ENCODE measurements at regions not wholly inside any gene's neighbourhood (a gene's known extent, or its start where the extent isn't known, plus 50 kb on each side); places are given as distances from the start of the nearest gene placed in this dataset.

DNA sequence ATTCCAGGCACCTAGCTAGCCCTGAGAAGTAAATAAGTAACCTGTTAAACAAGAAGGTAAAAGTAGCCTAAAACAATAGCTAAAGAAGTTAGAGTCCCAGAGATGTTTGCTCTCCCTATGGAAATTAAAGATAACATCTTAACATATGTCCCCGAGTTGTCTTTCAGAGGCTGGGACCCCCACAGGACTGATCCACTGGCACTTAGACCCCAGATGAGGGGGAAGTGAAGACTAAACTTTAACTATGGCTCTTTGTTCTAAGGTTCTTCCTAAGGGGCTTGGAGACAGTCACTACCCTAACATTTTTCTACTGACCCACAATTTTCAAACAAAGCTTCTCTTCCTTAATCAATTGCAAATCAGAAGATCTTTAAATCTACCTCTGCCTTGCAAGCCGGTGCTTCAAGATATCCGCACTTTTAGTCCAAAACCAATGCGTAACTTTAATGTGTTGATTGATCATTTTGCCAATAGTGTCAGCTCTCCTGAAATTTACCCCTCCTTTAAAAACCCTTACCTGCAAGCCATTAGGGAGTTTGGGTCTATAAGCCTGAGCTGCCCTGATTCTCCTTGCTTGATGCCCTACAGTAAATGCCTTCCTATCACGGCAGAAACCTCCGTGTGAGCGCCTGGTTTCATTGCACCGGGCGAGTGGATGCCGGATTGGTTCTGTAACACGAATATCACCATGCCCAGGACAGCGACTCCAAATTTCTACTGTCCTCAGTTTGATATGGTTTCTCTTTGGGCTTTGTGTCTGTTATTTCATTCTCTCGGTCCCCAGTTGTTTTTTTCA is 404.4 kb downstream of the SIPA1L2 start:
- intact Hi-C loops (cut with micrococcal nuclease): no loop called here
- peaks cover 7% of the 10 kb centered on the region for H3K9me3 Mint-ChIP-seq
- no peaks in the 10 kb centered on the region for H3K36me3 Mint-ChIP-seq (ENCODE audit: low read depth)
- H3K4me1 Mint-ChIP-seq (ENCODE audit: low read depth): no peaks in the 10 kb centered on the region
- peaks cover 24% of the 10 kb centered on the region for H3K27me3 Mint-ChIP-seq
- H3K4me3 Mint-ChIP-seq: no peak overlapping the region
- H3K27ac Mint-ChIP-seq: no peak overlapping the region

DNA sequence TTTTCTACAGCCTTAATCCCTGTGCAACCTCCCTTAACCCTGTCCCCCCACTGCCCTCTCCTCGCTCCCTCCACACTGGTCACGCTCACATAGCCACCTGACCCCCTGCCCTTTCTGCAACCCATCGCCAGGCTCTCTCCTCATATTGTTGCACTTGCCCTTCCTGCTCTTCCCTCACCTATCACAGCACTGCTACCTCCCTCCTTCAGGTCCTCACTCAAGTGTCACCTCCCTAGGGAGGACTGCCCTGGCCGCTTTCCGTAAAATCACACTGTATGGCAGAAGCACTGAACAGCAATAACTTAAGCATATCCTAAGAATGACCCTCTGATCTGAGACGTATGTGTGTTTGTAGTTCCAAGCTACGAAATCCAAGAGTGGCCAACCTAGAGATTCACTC is 406.0 kb downstream of the SIPA1L2 start:
- H3K9me3 Mint-ChIP-seq: no peaks in the 10 kb centered on the region
- no peaks in the 10 kb centered on the region for H3K4me1 Mint-ChIP-seq (ENCODE audit: low read depth)
- no peaks in the 10 kb centered on the region for H3K36me3 Mint-ChIP-seq (ENCODE audit: low read depth)
- no peak overlapping the region for H3K27ac Mint-ChIP-seq
- peaks cover 23% of the 10 kb centered on the region for H3K27me3 Mint-ChIP-seq
- intact Hi-C loops (cut with micrococcal nuclease): no loop called here
- H3K4me3 Mint-ChIP-seq: no peak overlapping the region

DNA sequence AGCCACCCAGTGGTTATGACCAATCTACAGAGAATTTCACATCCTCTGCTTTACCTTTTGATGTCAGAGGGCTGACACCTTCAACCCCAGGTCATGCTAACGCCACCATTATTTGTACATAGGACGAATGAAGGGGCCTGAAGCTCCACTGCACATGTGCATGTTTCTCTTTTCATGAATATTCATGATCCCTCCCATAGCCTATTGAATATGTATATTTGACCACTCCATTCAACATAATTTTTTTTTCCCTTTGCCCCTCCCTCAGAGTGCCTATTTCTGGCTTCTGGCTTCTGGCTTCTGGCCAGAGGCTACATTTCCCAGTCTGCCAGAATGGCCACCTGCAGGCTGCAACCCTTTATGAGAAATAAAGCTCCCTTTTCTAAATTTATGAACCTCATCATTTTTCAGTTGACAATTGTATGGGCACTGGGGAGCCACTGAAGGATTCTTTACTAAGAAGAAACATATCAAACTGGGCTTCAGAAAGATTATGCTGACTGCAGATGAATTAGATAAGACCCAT is 406.7 kb downstream of the SIPA1L2 start:
- no peak overlapping the region for H3K27ac Mint-ChIP-seq
- intact Hi-C loops (cut with micrococcal nuclease): no loop called here
- no peaks in the 10 kb centered on the region for H3K36me3 Mint-ChIP-seq (ENCODE audit: low read depth)
- H3K4me1 Mint-ChIP-seq (ENCODE audit: low read depth): no peaks in the 10 kb centered on the region
- no peak overlapping the region for H3K4me3 Mint-ChIP-seq
- peaks cover 23% of the 10 kb centered on the region for H3K27me3 Mint-ChIP-seq
- no peaks in the 10 kb centered on the region for H3K9me3 Mint-ChIP-seq

DNA sequence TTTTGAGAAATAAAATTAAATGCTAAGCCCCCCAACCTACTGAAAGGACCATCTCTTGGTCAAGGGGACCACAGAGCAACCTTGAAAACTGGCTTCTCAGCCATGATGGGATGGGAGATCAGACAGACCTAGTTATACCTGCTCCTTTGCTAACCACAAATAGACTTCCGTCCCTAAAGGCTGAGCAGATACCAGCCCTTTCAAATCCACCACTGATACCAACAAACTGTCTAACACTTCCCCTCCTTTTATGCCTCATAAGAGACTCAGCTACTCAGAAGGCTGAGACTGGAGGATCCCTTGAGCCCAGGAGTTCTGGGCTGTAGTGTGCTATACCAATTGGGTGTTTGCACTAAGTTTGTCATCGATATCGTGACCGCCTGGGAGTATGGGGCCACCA is 407.3 kb downstream of the SIPA1L2 start:
- intact Hi-C loops (cut with micrococcal nuclease): no loop called here

DNA sequence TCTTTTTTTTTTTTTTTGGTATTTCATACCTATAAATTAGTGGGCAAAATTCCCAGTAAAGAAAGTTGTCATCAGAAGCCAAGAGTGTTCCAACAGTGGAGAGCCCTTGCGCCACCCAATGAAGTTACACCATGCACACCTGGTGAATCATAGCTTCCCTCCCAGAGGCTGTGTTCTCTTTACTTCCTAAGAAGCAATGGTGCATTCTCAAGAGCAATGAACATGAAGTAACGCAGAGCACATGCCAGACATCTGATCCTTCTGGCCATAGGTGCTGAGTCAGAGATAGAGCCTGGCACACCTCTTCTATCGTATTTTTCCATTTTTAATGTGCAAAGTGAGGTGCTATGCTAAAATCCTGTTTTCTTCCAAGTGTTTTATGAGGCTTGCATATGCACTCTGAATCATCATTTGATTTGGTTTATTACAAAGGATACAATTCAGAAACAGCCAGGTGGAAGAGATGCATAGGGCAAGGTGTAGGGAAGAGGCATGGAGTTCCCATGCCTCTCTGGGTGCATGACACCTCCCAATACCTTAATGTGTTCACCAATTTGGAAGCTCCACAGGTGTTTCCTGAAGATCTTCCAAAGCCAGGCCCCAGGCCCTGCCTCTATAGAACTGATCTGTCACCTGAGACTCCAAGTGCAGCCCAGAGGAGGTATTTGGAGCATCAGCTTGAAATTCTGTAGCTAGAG is 408.0 kb downstream of the SIPA1L2 start:
- intact Hi-C loops (cut with micrococcal nuclease): no loop called here
- H3K27me3 Mint-ChIP-seq: peaks cover 19% of the 10 kb centered on the region
- H3K27ac Mint-ChIP-seq: no peak overlapping the region
- H3K4me1 Mint-ChIP-seq (ENCODE audit: low read depth): no peaks in the 10 kb centered on the region
- no peaks in the 10 kb centered on the region for H3K9me3 Mint-ChIP-seq
- H3K4me3 Mint-ChIP-seq: no peak overlapping the region
- no peaks in the 10 kb centered on the region for H3K36me3 Mint-ChIP-seq (ENCODE audit: low read depth)

More for the DNA sequence above, 407.3 kb downstream of the SIPA1L2 start:
- Mint-ChIP-seq H3K4me3 (no peak overlapping the region), H3K36me3 (ENCODE audit: low read depth) (no peaks in the 10 kb centered on the region), H3K9me3 (no peaks in the 10 kb centered on the region), H3K27me3 (peaks cover 23% of the 10 kb centered on the region), H3K4me1 (ENCODE audit: low read depth) (no peaks in the 10 kb centered on the region), H3K27ac (no peak overlapping the region)

DNA sequence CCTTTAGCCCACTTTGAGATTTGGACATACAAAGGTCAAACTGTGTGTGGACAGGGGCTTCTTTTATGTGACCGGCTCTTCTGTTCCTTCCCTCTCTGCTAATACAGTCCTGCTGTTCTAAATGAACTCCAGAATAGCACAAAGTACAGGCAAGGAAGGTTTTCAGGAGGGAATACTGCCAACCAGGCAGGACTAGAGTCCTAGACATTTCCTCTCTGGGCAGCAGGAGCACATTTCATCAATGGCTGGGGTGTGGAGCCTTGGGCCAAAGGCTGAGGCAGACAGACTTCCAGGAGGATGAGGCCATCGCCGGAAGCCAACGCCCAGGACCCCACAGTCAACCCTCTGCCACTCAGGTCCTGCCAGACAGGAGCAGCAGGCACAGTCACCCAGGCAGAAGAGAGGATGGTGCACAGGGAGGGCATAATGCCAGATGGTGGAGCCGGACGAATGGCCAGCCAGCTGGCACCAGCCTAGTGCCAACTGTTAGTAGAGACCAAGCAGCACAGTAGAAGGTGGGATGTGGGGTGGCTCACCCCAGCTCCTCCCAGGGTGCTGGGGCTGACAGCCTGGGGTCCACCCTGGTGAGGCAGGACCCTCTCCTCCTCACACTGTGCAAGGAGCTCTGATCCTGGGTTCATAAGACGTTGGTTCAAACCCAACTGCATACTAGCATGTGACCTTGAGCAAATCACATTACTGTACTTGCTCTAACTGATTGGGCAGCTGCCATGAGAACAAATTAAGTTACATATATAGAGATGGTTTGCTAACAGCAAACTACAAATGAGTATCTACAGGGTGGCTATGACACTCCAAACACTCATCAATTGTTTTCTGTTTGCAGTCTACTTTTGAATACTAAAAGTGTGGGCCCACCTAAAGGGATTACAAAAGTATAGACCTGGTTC is 410.7 kb downstream of the SIPA1L2 start:
- H3K36me3 Mint-ChIP-seq (ENCODE audit: low read depth): no peaks in the 10 kb centered on the region
- peaks cover 7% of the 10 kb centered on the region for H3K27me3 Mint-ChIP-seq
- no peak overlapping the region for H3K4me3 Mint-ChIP-seq
- no peaks in the 10 kb centered on the region for H3K9me3 Mint-ChIP-seq
- no peak overlapping the region for H3K27ac Mint-ChIP-seq
- intact Hi-C loops (cut with micrococcal nuclease): no loop called here
- H3K4me1 Mint-ChIP-seq (ENCODE audit: low read depth): no peaks in the 10 kb centered on the region

DNA sequence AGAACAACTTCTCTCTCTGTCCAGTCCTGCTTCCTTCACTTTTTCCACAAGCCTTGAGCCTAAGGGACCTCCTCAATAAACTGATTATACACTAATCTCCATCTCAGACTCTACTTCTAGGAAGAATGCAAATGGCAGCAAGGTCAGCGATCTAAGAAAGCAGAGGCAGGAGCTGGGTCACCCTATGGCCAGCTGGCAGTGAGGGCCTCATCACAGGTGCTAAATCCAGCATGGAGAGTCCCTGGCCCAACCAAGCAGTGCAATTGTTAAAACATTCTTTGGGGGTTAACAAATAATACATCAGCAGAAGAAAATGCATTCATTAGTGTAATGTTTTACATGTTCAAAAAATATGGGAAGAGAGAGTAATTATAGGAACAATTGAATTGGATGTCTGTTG is 416.0 kb downstream of the SIPA1L2 start:
- Mint-ChIP-seq H3K36me3 (ENCODE audit: low read depth) (no peaks in the 10 kb centered on the region), H3K9me3 (no peaks in the 10 kb centered on the region), H3K4me3 (no peak overlapping the region), H3K27me3 (peaks cover 9% of the 10 kb centered on the region), H3K4me1 (ENCODE audit: low read depth) (no peaks in the 10 kb centered on the region), H3K27ac (no peak overlapping the region)
- intact Hi-C loops (cut with micrococcal nuclease): no loop called here

DNA sequence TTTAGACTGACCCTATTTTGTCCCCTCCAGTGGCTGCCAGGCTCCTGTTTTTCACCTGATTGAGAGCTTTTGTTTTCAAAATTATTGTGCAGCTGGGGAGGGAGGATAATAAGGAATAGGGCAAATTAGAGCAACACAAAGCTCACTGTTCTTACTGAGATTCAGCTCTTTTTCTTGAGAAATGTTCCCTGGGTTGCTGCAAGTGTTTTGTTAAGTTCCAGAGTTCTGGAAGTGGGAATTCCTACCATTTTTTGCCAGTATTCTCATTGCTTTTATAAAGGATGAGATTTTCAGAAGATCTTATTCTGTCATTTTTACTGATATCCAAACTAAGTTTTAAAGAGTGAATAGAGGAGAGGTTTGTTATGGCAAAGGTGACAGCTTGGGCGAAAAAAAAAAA is 417.7 kb downstream of the SIPA1L2 start:
- H3K36me3 Mint-ChIP-seq (ENCODE audit: low read depth): no peaks in the 10 kb centered on the region
- no peaks in the 10 kb centered on the region for H3K4me1 Mint-ChIP-seq (ENCODE audit: low read depth)

DNA sequence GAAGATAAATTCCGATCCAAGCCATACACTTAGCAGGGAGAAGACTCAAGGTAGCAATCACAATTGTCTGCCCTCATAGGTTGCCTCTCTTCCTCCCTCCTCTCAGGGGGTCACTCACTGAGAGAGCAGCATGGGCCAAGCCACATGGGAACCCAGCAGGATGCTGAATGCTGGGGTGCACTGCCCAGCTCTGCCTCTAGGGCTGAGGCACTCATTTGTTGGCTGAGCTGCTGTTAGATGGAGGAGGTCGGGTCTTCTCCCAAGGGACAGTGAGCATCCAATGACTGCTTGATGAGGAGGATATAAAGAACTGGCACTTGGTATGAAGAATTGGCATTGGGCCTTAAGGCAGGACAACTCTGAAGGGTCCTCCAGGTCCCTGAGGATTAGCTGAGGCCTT is 418.8 kb downstream of the SIPA1L2 start:
- Mint-ChIP-seq H3K27me3 (peaks cover 9% of the 10 kb centered on the region), H3K9me3 (no peaks in the 10 kb centered on the region), H3K4me3 (no peak overlapping the region), H3K4me1 (ENCODE audit: low read depth) (no peaks in the 10 kb centered on the region), H3K36me3 (ENCODE audit: low read depth) (no peaks in the 10 kb centered on the region), H3K27ac (no peak overlapping the region)
- intact Hi-C loops (cut with micrococcal nuclease): no loop called here

More for the DNA sequence above, 417.7 kb downstream of the SIPA1L2 start:
- Mint-ChIP-seq H3K27me3 (peaks cover 9% of the 10 kb centered on the region), H3K4me3 (no peak overlapping the region), H3K27ac (no peak overlapping the region), H3K9me3 (no peaks in the 10 kb centered on the region)
- intact Hi-C loops (cut with micrococcal nuclease): no loop called here

DNA sequence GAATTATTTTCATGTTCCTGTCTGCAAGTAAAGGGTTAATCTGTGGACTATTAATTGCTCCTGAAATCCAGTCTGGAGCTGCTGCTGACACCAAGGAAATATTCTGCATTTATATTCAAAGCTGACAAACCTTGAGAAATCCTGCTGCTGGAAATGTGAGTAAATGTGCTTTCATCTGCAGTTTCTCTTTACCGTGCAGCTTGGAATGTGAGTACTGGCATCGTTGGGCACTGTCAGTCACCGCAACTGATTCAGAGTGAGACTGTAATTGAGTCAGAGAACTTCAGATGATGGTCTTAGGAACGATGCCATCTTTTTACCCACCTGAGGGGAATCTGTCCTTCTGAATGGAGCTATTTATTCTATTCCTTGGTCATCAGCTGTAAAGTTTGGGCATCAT is 420.6 kb downstream of the SIPA1L2 start:
- Mint-ChIP-seq H3K4me3 (no peak overlapping the region), H3K27ac (no peak overlapping the region), H3K36me3 (ENCODE audit: low read depth) (no peaks in the 10 kb centered on the region), H3K9me3 (no peaks in the 10 kb centered on the region), H3K27me3 (peaks cover 9% of the 10 kb centered on the region), H3K4me1 (ENCODE audit: low read depth) (no peaks in the 10 kb centered on the region)
- intact Hi-C loops (cut with micrococcal nuclease): no loop called here

DNA sequence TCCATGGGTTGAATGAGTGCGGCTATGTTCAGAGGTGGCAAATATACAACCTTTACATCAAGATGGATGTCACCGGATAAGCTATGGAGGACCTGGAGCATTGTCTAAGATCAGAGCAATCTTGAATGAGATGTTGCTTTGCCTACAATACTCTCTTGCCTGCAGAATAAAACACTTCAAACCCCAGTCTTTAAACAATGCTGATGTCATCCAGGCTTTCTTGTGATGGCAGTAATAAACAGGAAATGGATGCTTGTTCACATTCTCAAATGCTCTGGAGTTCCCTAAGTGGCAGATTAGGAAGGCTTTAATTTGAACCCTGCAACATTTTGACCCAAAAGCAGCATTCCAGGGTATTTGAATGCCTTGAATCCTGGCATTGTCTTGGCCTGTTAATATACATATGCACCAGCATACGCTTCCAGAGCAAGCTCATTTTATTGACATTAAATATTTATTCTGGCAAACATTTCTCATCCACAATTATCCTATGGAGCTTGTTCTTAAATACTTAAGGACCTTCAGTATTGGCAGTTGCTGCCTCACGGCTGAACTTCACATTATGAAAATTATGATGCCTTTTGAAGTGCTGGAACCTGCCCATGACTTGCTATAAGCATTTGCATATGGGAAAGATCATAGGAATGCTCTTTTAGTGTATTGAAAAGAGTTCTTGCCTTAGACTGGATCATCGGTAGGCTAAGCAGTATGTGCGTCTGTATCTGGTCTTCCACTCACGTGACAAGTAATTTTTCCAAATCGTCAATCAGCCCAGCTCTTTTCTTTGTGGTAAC is 422.7 kb downstream of the SIPA1L2 start:
- Mint-ChIP-seq H3K27ac (no peak overlapping the region), H3K9me3 (peaks cover 9% of the 10 kb centered on the region), H3K36me3 (ENCODE audit: low read depth) (no peaks in the 10 kb centered on the region), H3K4me3 (no peak overlapping the region), H3K4me1 (ENCODE audit: low read depth) (no peaks in the 10 kb centered on the region), H3K27me3 (peaks cover 4% of the 10 kb centered on the region)
- intact Hi-C loops (cut with micrococcal nuclease): no loop called here

DNA sequence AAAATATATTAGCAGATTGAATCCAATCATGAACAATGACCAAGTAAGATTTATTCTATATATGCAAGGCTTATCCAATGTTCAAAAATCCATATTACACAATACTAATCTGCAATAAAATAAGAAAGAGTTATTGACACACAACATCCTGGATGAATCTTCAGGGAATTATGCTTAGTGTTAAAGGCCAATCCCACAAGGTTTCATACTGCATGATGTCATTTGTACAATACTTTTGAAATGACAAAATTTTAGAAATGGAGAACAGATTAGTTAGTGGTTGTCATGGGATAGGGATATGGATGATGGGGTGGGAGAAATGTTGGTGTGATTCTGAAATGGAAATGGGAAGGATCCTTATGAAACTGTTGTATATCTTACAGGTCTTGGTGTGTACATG is 425.7 kb downstream of the SIPA1L2 start:
- H3K27me3 Mint-ChIP-seq: no peaks in the 10 kb centered on the region
- no peaks in the 10 kb centered on the region for H3K36me3 Mint-ChIP-seq (ENCODE audit: low read depth)
- no peak overlapping the region for H3K4me3 Mint-ChIP-seq
- H3K4me1 Mint-ChIP-seq (ENCODE audit: low read depth): no peaks in the 10 kb centered on the region
- intact Hi-C loops (cut with micrococcal nuclease): no loop called here
- peaks cover 22% of the 10 kb centered on the region for H3K9me3 Mint-ChIP-seq
- no peak overlapping the region for H3K27ac Mint-ChIP-seq

DNA sequence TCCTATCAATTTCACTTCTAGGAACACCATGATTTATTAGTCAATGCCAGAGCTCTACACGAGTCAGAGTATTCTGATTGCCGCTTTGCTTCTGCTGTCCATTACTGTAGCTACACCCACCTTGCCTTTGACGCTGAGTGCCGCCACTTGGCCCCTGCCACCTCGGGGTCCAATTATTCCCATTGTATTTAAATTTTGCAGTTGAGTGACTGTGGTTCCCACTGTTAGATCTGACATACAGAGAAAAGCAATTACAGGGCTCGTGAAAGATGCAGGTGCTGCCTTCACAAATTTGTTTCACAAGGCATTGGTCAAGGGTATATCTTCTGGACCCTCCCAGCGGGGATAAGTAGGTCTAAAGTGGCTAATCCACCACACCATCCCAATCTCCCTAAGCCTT is 428.9 kb downstream of the SIPA1L2 start:
- Mint-ChIP-seq H3K36me3 (ENCODE audit: low read depth) (no peaks in the 10 kb centered on the region), H3K4me3 (no peak overlapping the region), H3K27me3 (no peaks in the 10 kb centered on the region), H3K27ac (no peak overlapping the region), H3K9me3 (peaks cover 22% of the 10 kb centered on the region), H3K4me1 (ENCODE audit: low read depth) (no peaks in the 10 kb centered on the region)
- intact Hi-C loops (cut with micrococcal nuclease): no loop called here
